H9 (cell line): ENCODE measurements at regions not wholly inside any gene's neighbourhood (a gene's known extent, or its start where the extent isn't known, plus 50 kb on each side); places are given as distances from the start of the nearest gene placed in this dataset.

Experiments used
- DNase-seq: peaks from one replicate; pipeline ENCODE4 v3.0.0-alpha.2; 2017
- H2AFZ ChIP-seq: one replicate; pipeline ENCODE4 v1.6.1; 2013; ENCODE audit warnings: mild to moderate bottlenecking, low read length, control low read depth, moderate library complexity
- H2AK5ac ChIP-seq: 2 replicates; pipeline ENCODE4 v1.6.1; 2013; ENCODE audit warnings: low read length, control low read depth, mixed read lengths; ENCODE audit not compliant: insufficient read length
- H2BK120ac ChIP-seq: one replicate; pipeline ENCODE4 v1.6.1; 2013; ENCODE audit warnings: low read depth, mild to moderate bottlenecking, low read length, control low read depth, inconsistent platforms; ENCODE audit not compliant: poor library complexity, severe bottlenecking
- H2BK12ac ChIP-seq: 2 replicates; pipeline ENCODE4 v1.6.1; 2013; ENCODE audit warnings: low read length, control low read depth, mixed read lengths, low read depth; ENCODE audit not compliant: insufficient read length
- H2BK15ac ChIP-seq: 2 replicates; pipeline ENCODE4 v1.6.1; 2013; ENCODE audit warnings: low read depth, low read length, control low read depth
- H2BK20ac ChIP-seq: one replicate; pipeline ENCODE4 v1.6.1; 2013; ENCODE audit warnings: low read depth, mild to moderate bottlenecking, low read length, control low read depth, inconsistent platforms; ENCODE audit not compliant: poor library complexity, severe bottlenecking
- H2BK5ac ChIP-seq: 2 replicates; pipeline ENCODE4 v1.6.1; 2013; ENCODE audit warnings: low read length, control low read depth, mixed read lengths; ENCODE audit not compliant: insufficient read length
- H3K14ac ChIP-seq: 2 replicates; pipeline ENCODE4 v1.6.1; 2013; ENCODE audit warnings: low read length, control low read depth; ENCODE audit not compliant: insufficient read depth
- H3K18ac ChIP-seq: 2 replicates; pipeline ENCODE4 v1.6.1; 2013; ENCODE audit warnings: low read depth, mild to moderate bottlenecking, mixed read lengths, low read length, control low read depth; ENCODE audit not compliant: insufficient read length
- H3K23ac ChIP-seq: 2 replicates; pipeline ENCODE4 v1.6.1; 2013; ENCODE audit warnings: low read length, control low read depth, mixed read lengths, low read depth; ENCODE audit not compliant: insufficient read length
- H3K23me2 ChIP-seq: 2 replicates; pipeline ENCODE4 v1.6.1; 2013; ENCODE audit warnings: low read depth, mild to moderate bottlenecking, mixed read lengths, low read length, control low read depth; ENCODE audit not compliant: insufficient read length, poor library complexity, severe bottlenecking
- H3K27ac ChIP-seq: 2 replicates; pipeline ENCODE4 v1.5.1; 2013; ENCODE audit warnings: low read length, control low read depth, mixed read lengths, low read depth; ENCODE audit not compliant: insufficient read length
- H3K27me3 ChIP-seq: 2 replicates; pipeline ENCODE4 v1.6.1; 2013; ENCODE audit warnings: low read length, control low read depth, inconsistent platforms; ENCODE audit not compliant: insufficient read depth
- H3K4ac ChIP-seq: 2 replicates; pipeline ENCODE4 v1.6.1; 2013; ENCODE audit warnings: low read depth, mild to moderate bottlenecking, control low read depth, inconsistent platforms, low read length, moderate library complexity
- H3K4me1 ChIP-seq: 2 replicates; pipeline ENCODE4 v1.6.1; 2013; ENCODE audit warnings: low read length, control low read depth, inconsistent platforms; ENCODE audit not compliant: insufficient read depth
- H3K4me2 ChIP-seq: 2 replicates; pipeline ENCODE4 v1.6.1; 2013; ENCODE audit warnings: low read length, control low read depth, mixed read lengths; ENCODE audit not compliant: insufficient read length, insufficient read depth
- H3K56ac ChIP-seq: 2 replicates; pipeline ENCODE4 v1.6.1; 2013; ENCODE audit warnings: low read depth, mild to moderate bottlenecking, mixed read lengths, low read length, control low read depth; ENCODE audit not compliant: insufficient read length
- H3K79me1 ChIP-seq: 2 replicates; pipeline ENCODE4 v1.6.1; 2013; ENCODE audit warnings: low read depth, mild to moderate bottlenecking, moderate library complexity, low read length, control low read depth, inconsistent platforms; ENCODE audit not compliant: insufficient read depth, poor library complexity, severe bottlenecking
- H3K79me2 ChIP-seq: 2 replicates; pipeline ENCODE4 v1.6.1; 2013; ENCODE audit warnings: low read length, control low read depth, inconsistent platforms; ENCODE audit not compliant: insufficient read depth
- H3K9ac ChIP-seq: 2 replicates; pipeline ENCODE4 v1.6.1; 2013; ENCODE audit warnings: low read length, control low read depth, mixed read lengths; ENCODE audit not compliant: insufficient read length; ENCODE audit errors: extremely low read depth
- H3K9me3 ChIP-seq: one replicate; pipeline ENCODE4 v1.6.1; 2013; ENCODE audit warnings: low read depth, low read length, inconsistent platforms; ENCODE audit not compliant: control insufficient read depth
- H3T11ph ChIP-seq: one replicate; pipeline ENCODE4 v1.6.1; 2013; ENCODE audit warnings: mild to moderate bottlenecking, low read length, control low read depth, inconsistent platforms
- H4K20me1 ChIP-seq: one replicate; pipeline ENCODE4 v1.6.1; 2013; ENCODE audit not compliant: control insufficient read depth, insufficient read length, insufficient read depth
- H4K5ac ChIP-seq: 2 replicates; pipeline ENCODE4 v1.6.1; 2013; ENCODE audit warnings: low read depth, mild to moderate bottlenecking, mixed read lengths, low read length, control low read depth; ENCODE audit not compliant: insufficient read length
- H4K8ac ChIP-seq: replicated peaks from 2 replicates; pipeline ENCODE4 v1.6.1; 2013; ENCODE audit warnings: low read length, control low read depth, mixed read lengths, low read depth; ENCODE audit not compliant: insufficient read length
- H4K91ac ChIP-seq: 2 replicates; pipeline ENCODE4 v1.6.1; 2013; ENCODE audit warnings: low read depth, mild to moderate bottlenecking, moderate library complexity, mixed read lengths, low read length, control low read depth; ENCODE audit not compliant: insufficient read length
- H3K27ac Mint-ChIP-seq, 3 experiments: 2 replicates in 2 of 3; 3 replicates in 1 of 3; pipeline ENCODE4 v1.8.0; 2020 to 2021; ENCODE audit warnings: mixed read lengths in 3 of 3, mild to moderate bottlenecking in 1 of 3, moderate library complexity in 1 of 3
- H3K27me3 Mint-ChIP-seq: 2 replicates; pipeline ENCODE4 v1.8.0; 2021; ENCODE audit warnings: low read depth, mild to moderate bottlenecking, moderate library complexity, mixed read lengths
- H3K36me3 Mint-ChIP-seq, 3 experiments: 2 replicates in 2 of 3; 3 replicates in 1 of 3; pipeline ENCODE4 v1.8.0; 2020 to 2021; ENCODE audit warnings: low read depth in 3 of 3, mixed read lengths in 3 of 3; ENCODE audit not compliant: insufficient read depth in 1 of 3
- H3K4me1 Mint-ChIP-seq, 2 experiments: 2 replicates each; pipeline ENCODE4 v1.8.0; 2020; ENCODE audit warnings: mixed read lengths in 2 of 2
- H3K4me3 Mint-ChIP-seq, 2 experiments: 2 replicates in 1 of 2; 3 replicates in 1 of 2; pipeline ENCODE4 v1.8.0; 2020 to 2021; ENCODE audit warnings: mild to moderate bottlenecking in 2 of 2, mixed read lengths in 2 of 2, moderate library complexity in 1 of 2
- H3K9me3 Mint-ChIP-seq, 2 experiments: 2 replicates in 1 of 2; 3 replicates in 1 of 2; pipeline ENCODE4 v1.8.0; 2020; ENCODE audit warnings: mild to moderate bottlenecking in 2 of 2, mixed read lengths in 2 of 2, moderate library complexity in 1 of 2
- CTCF ChIP-seq: fragments of 200-600 bp; sonication (generic); conservative IDR thresholded peaks from 3 replicates; pipeline ENCODE4 v1.8.0; 2021; ENCODE audit warnings: antibody characterized with exemption, mild to moderate bottlenecking
- WGBS: extraction: QIAGEN DNeasy Blood & Tissue Kit; methylation state at CpG from one replicate; pipeline ENCODE4 v1.1.7; 2013; ENCODE audit warnings: missing lambda C conversion rate, low lambda C conversion rate, mixed read lengths; ENCODE audit not compliant: insufficient read length; ENCODE audit errors: extremely low coverage; 5-methylcytosine and 5-hydroxymethylcytosine counted together

GRCh38 chr10:61612450-61612849 is 50.3 kb upstream of the CABCOCO1 start:
- Histone ChIP-seq H4K91ac (no peak overlapping the region), H4K5ac (no peak overlapping the region), H4K20me1 (no peaks in the 10 kb centered on the region), H2AK5ac (no peak overlapping the region), H3K23ac (no peak overlapping the region), H3K79me2 (no peaks in the 10 kb centered on the region), H3K23me2 (no peaks in the 10 kb centered on the region), H3K14ac (no peak overlapping the region), H3K27ac (no peak overlapping the region), H3K56ac (no peak overlapping the region), H2BK120ac (no peak overlapping the region), H2BK20ac (no peak overlapping the region), H2BK15ac (no peak overlapping the region), H2BK5ac (no peak overlapping the region), H3K18ac (no peak overlapping the region), H2BK12ac (no peak overlapping the region), H2AFZ (no peak overlapping the region), H3T11ph (no peak overlapping the region), H3K27me3 (no peaks in the 10 kb centered on the region), H3K79me1 (no peaks in the 10 kb centered on the region), H3K9me3 (no peaks in the 10 kb centered on the region), H3K4me1 (no peaks in the 10 kb centered on the region), H3K4me2 (no peak overlapping the region), H3K4ac (no peak overlapping the region), H4K8ac (no peak overlapping the region), H3K9ac (no peak overlapping the region)
- DNase-seq: no peak
- no peak overlapping the region for H3K27ac Mint-ChIP-seq
- TF ChIP-seq CTCF: no peak
- WGBS: no CpG with 5 or more reads among the region's 3 CpGs
- H3K36me3 Mint-ChIP-seq: no peaks in the 10 kb centered on the region
- H3K4me1 Mint-ChIP-seq: peaks cover 2 to 4% of the 10 kb centered on the region in 2 experiments; a peak in 2 of 4 replicates
- no peaks in the 10 kb centered on the region for H3K27me3 Mint-ChIP-seq
- H3K4me3 Mint-ChIP-seq: no peak overlapping the region
- no peaks in the 10 kb centered on the region for H3K9me3 Mint-ChIP-seq
